Astrocyte of the spinal cord (primary cell): ENCODE measurements at regions not wholly inside any gene's neighbourhood (a gene's known extent, or its start where the extent isn't known, plus 50 kb on each side); places are given as distances from the start of the nearest gene placed in this dataset.

ENCODE experiments used
- DNase-seq: peaks from one replicate; pipeline ENCODE4 v3.0.0; 2011; ENCODE audit warnings: low read depth, low spot score
- H3K4me3 ChIP-seq: 2 replicates; pipeline ENCODE4 v1.5.1; 2011; ENCODE audit warnings: low read depth, mild to moderate bottlenecking, low read length, moderate library complexity
- CTCF ChIP-seq: IDR thresholded peaks from 2 replicates; pipeline ENCODE4 v1.5.1; 2012; ENCODE audit warnings: low read depth, mild to moderate bottlenecking, low read length, inconsistent platforms
- in situ Hi-C: cut with HindIII; loops from 2 replicates; pipeline ENCODE4 v1.10.0; 2017; ENCODE audit warnings: low sequenced_read_pairs

GRCh38 chr13:30849611-30850010, 56.5 kb upstream of the MEDAG start:
- no peak for DNase-seq
- in situ Hi-C loops = no loop called here
- no peak overlapping the region for H3K4me3 ChIP-seq
- TF ChIP-seq CTCF = no peak

- no peak for DNase-seq
- TF ChIP-seq CTCF = no peak
- no peak overlapping the region for H3K4me3 ChIP-seq
- in situ Hi-C loops = no loop called here
These were observed 55.7 kb upstream of the MEDAG start for GRCh38 chr13:30850204-30850866.

GRCh38 chr13:30850867-30851211, 55.2 kb upstream of the MEDAG start:
- no peak overlapping the region for H3K4me3 ChIP-seq
- in situ Hi-C loops = no loop called here
- TF ChIP-seq CTCF = no peak
- DNase-seq = no peak

GRCh38 chr13:30851697-30852096, 54.4 kb upstream of the MEDAG start:
- in situ Hi-C loops = no loop called here
- TF ChIP-seq CTCF = no peak
- no peak for DNase-seq
- no peak overlapping the region for H3K4me3 ChIP-seq

GRCh38 chr13:30855569-30855968, 50.5 kb upstream of the MEDAG start:
- no peak overlapping the region for H3K4me3 ChIP-seq
- DNase-seq = no peak
- in situ Hi-C loops = no loop called here
- TF ChIP-seq CTCF = no peak

- H3K4me3 ChIP-seq = no peak overlapping the region
- TF ChIP-seq CTCF = no peak
- no peak for DNase-seq
- in situ Hi-C loops = no loop called here
These were observed 49.9 kb upstream of the MEDAG start for GRCh38 chr13:30856005-30856790.
